Adrenal gland (tissue), 9 donors: ENCODE measurements at regions not wholly inside any gene's neighbourhood (a gene's known extent, or its start where the extent isn't known, plus 50 kb on each side); places are given as distances from the start of the nearest gene placed in this dataset.

Experiments used
- DNase-seq, 7 donors: peaks; one replicate each; pipeline ENCODE4 v3.0.0-alpha.2; 2019 to 2020
- H3K27ac ChIP-seq, 5 donors: fragments of 200-600 bp; sonication (generic) in 4 of 5; 1 replicate in 3 of 5; 2 replicates in 2 of 5; pipeline versions ENCODE4 v1.5.1 to v1.8.0; 2016 to 2020; ENCODE audit warnings: mild to moderate bottlenecking in 1 of 5
- H3K27me3 ChIP-seq: fragments of 200-600 bp; 2 replicates; pipeline ENCODE4 v1.8.0; 2021
- H3K36me3 ChIP-seq, 2 donors: fragments of 200-600 bp; replicated peaks in 1 of 2; 1 replicate in 1 of 2; 2 replicates in 1 of 2; pipeline versions ENCODE4 v1.5.1 to v1.8.0; 2018 to 2022
- H3K4me1 ChIP-seq, 2 donors: fragments of 200-600 bp; replicated peaks in 1 of 2; 1 replicate in 1 of 2; 2 replicates in 1 of 2; pipeline versions ENCODE4 v1.5.1 to v1.8.0; 2018 to 2021
- H3K4me3 ChIP-seq, 4 donors: fragments of 200-600 bp; sonication (generic) in 3 of 4; one replicate each; pipeline ENCODE4 v1.5.1; 2016 to 2018
- H3K9me3 ChIP-seq, 3 donors: fragments of 200-600 bp; sonication (generic) in 1 of 3; replicated peaks in 1 of 3; 1 replicate in 2 of 3; 2 replicates in 1 of 3; pipeline versions ENCODE4 v1.5.1 to v1.8.0; 2016 to 2021
- POLR2A ChIP-seq, 2 donors: fragments of 450-650 bp; IDR thresholded peaks; one replicate each; pipeline ENCODE4 v1.6.1; 2017; ENCODE audit warnings: antibody characterized with exemption in 2 of 2, mild to moderate bottlenecking in 2 of 2, moderate library complexity in 1 of 2
- WGBS, 4 donors: extraction: QIAGEN DNeasy Blood & Tissue Kit in 2 of 4; methylation state at CpG; one replicate each; pipeline versions ENCODE4 v1.1.5 to v1.1.7; 2013 to 2017; 5-methylcytosine and 5-hydroxymethylcytosine counted together
- intact Hi-C, 2 donors: fragments of 100-400 bp; cut with DNase I; formaldehyde crosslinking; loops; one replicate each; pipeline versions ENCODE4 v1.14.1 to v1.15.0; 2022 to 2023
- TF ChIP-seq, protein P1 (sequence below), 6 experiments: fragments of 450-650 bp in 4 of 6; fragments of 200-600 bp in 2 of 6; sonication (generic) in 1 of 6; IDR thresholded peaks; 1 replicate in 5 of 6; 2 replicates in 1 of 6; pipeline versions ENCODE4 v1.5.1 to v1.8.0; 2016 to 2021; ENCODE audit warnings: antibody characterized with exemption in 6 of 6, mild to moderate bottlenecking in 2 of 6, moderate library complexity in 1 of 6
- donor health status: healthy with polysubstance abuse.
- donor health status: Bipolar disorder and iron deficiency.
- donor health status: DM: yes; HTN: yes; CAD: no.
- donor health status: DM: no; HTN: no; CAD: no.
- donor health status: DM: no; HTN: no; CAD: no.

DNA sequence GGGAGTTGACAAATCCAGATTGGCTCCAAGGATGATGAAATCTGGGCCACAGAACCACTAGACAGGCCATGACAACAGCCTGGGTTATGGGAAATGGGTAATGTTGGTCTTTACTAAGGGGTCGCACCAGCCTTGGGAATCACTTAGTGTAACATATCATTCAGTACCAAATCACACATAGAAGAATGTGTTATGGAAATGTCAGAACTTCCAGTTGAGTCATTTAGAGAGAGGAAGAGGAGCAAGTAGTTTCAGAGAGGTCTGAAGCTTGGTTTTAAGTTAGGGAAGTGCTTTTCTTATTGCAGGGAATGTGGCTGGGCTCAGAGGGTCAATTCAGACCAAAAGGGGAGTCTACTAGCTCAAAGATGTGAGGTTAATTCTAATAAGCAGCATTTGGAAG is 241.6 kb upstream of the ZPLD1 start:
- no peak for TF ChIP-seq POLR2A (IDR thresholded peaks at IDR 0.05)
- TF ChIP-seq, protein P1, sequence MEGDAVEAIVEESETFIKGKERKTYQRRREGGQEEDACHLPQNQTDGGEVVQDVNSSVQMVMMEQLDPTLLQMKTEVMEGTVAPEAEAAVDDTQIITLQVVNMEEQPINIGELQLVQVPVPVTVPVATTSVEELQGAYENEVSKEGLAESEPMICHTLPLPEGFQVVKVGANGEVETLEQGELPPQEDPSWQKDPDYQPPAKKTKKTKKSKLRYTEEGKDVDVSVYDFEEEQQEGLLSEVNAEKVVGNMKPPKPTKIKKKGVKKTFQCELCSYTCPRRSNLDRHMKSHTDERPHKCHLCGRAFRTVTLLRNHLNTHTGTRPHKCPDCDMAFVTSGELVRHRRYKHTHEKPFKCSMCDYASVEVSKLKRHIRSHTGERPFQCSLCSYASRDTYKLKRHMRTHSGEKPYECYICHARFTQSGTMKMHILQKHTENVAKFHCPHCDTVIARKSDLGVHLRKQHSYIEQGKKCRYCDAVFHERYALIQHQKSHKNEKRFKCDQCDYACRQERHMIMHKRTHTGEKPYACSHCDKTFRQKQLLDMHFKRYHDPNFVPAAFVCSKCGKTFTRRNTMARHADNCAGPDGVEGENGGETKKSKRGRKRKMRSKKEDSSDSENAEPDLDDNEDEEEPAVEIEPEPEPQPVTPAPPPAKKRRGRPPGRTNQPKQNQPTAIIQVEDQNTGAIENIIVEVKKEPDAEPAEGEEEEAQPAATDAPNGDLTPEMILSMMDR (IDR thresholded peaks at IDR 0.05): no peak
- Histone ChIP-seq H3K9me3 (no peaks in the 10 kb centered on the region), H3K36me3 (no peaks in the 10 kb centered on the region), H3K27ac (no peak overlapping the region), H3K4me3 (no peak overlapping the region), H3K4me1 (no peaks in the 10 kb centered on the region), H3K27me3 (no peaks in the 10 kb centered on the region)
- DNase-seq: no peak
- WGBS, 4 donors: 78 to 100% (median 94%) methylated on average over 1 of the region's 1 CpG
- intact Hi-C loops: no loop called here

DNA sequence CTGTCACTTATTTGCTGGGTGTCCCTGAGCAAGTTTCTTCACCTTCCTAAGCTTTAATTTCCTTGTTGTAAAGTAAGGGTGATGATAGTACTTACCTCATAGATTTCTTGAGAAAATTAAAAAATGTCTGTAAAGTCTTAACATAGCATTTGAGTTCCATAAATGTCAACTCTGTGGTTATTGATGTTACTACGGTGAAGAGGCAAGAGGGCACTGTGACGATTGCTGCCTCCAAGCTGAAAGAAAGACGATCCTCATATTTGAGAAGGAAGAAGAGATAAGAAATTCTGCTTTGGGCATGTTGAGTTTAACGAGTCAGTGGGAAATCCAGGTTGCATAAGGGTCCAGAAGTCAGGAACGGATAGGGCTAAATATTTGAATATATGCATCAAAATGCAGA is 240.8 kb upstream of the ZPLD1 start:
- H3K4me1 ChIP-seq: no peaks in the 10 kb centered on the region
- H3K4me3 ChIP-seq: no peak overlapping the region
- no peaks in the 10 kb centered on the region for H3K36me3 ChIP-seq
- DNase-seq: no peak
- H3K9me3 ChIP-seq: no peaks in the 10 kb centered on the region
- H3K27me3 ChIP-seq: no peaks in the 10 kb centered on the region
- no peak overlapping the region for H3K27ac ChIP-seq
- 73 to 76% (median 74%) methylated on average over 5 of the region's 5 CpGs for WGBS, 4 donors
- intact Hi-C loops: no loop called here
- no peak for TF ChIP-seq POLR2A (IDR thresholded peaks at IDR 0.05)
- TF ChIP-seq, protein P1 (IDR thresholded peaks at IDR 0.05): no peak

DNA sequence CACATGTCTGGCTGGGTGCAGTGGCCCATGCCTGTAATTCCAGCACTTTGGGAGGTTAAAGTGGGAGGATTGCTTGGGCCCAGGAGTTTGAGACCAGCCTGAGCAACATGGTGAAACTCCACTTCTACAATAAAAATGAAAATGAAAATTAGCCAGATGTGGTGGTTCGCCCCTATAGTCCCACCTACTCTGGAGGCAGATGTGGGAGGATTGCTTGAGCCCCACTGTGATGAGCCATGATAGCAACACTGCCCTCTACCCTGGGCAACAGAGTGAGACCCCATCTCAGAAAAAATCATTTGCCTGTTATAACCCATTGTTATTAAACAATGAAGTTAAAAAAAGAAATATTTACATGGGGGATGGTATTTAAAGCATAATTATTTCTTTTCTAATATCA is 240.1 kb upstream of the ZPLD1 start:
- 87 to 96% (median 94%) methylated on average over 1 of the region's 1 CpG for WGBS, 4 donors
- no peak for DNase-seq
- Histone ChIP-seq H3K27ac (no peak overlapping the region), H3K4me1 (no peaks in the 10 kb centered on the region), H3K9me3 (no peaks in the 10 kb centered on the region), H3K4me3 (no peak overlapping the region), H3K36me3 (no peaks in the 10 kb centered on the region), H3K27me3 (no peaks in the 10 kb centered on the region)
- intact Hi-C loops: no loop called here
- TF ChIP-seq, protein P1 (IDR thresholded peaks at IDR 0.05): no peak
- no peak for TF ChIP-seq POLR2A (IDR thresholded peaks at IDR 0.05)

DNA sequence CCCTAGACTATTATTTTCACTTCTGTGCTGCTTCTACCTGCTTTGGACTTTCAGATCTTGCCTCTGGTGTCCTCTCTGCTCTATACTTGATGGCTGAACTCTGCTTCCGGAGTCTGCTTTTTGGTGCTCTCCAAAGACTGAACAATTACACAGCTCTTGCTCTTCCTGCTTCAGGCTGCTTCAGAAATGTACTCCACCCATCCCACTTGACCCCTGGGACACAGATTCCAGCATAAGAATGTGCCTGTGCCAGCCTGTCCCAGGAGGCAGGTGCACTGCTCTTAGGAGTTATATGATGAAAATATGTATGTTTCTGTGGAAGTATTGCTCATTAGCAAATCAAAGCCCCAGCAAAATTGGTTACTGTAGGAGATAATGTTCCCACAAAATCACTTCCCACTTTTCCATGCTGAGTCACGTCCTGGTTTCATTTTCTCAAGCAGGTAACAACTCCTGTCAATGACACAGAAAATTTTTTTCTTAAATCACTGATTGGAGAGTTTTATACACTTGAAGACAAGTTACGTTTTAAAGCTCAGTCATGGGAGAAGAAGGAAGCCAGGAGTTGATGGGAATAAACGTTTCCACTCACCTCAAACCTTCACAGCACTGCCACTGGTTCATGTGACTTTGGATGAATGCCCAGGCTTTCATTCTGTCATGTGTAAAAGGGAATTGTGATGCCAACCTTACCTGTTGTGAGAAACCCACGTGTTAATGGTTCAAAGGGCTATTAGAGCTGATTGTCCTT is 239.4 kb upstream of the ZPLD1 start:
- no peaks in the 10 kb centered on the region for H3K36me3 ChIP-seq
- intact Hi-C loops: no loop called here

More for the DNA sequence above, 239.4 kb upstream of the ZPLD1 start:
- H3K4me1 ChIP-seq: no peaks in the 10 kb centered on the region
- DNase-seq: no peak
- no peaks in the 10 kb centered on the region for H3K9me3 ChIP-seq
- TF ChIP-seq, protein P1 (IDR thresholded peaks at IDR 0.05): no peak
- TF ChIP-seq POLR2A (IDR thresholded peaks at IDR 0.05): no peak
- 56 to 65% (median 59%) methylated on average over 5 of the region's 5 CpGs for WGBS, 4 donors
- H3K27me3 ChIP-seq: no peaks in the 10 kb centered on the region
- no peak overlapping the region for H3K27ac ChIP-seq
- H3K4me3 ChIP-seq: no peak overlapping the region
